Mammary epithelial cell (primary cell): ENCODE measurements at regions not wholly inside any gene's neighbourhood (a gene's known extent, or its start where the extent isn't known, plus 50 kb on each side); places are given as distances from the start of the nearest gene placed in this dataset.

Experiments
- EZH2 ChIP-seq: IDR thresholded peaks from 2 replicates; pipeline ENCODE4 v1.6.1; 2012; ENCODE audit warnings: low read length, inconsistent platforms, borderline replicate concordance
- TF ChIP-seq, protein P1 (sequence below), 2 donors: IDR thresholded peaks in 1 of 2; conservative IDR thresholded peaks in 1 of 2; 2 replicates each; pipeline ENCODE4 v1.5.1; 2011 to 2012; ENCODE audit warnings: inconsistent platforms in 2 of 2, low read length in 2 of 2, mild to moderate bottlenecking in 2 of 2, control low read depth in 1 of 2, low read depth in 1 of 2; ENCODE audit not compliant: insufficient read depth in 1 of 2; ENCODE audit errors: extremely low read depth in 1 of 2

GRCh38 chr14:38947343-38947742 lies 155.7 kb downstream of the SEC23A start:
- TF ChIP-seq, protein P1, sequence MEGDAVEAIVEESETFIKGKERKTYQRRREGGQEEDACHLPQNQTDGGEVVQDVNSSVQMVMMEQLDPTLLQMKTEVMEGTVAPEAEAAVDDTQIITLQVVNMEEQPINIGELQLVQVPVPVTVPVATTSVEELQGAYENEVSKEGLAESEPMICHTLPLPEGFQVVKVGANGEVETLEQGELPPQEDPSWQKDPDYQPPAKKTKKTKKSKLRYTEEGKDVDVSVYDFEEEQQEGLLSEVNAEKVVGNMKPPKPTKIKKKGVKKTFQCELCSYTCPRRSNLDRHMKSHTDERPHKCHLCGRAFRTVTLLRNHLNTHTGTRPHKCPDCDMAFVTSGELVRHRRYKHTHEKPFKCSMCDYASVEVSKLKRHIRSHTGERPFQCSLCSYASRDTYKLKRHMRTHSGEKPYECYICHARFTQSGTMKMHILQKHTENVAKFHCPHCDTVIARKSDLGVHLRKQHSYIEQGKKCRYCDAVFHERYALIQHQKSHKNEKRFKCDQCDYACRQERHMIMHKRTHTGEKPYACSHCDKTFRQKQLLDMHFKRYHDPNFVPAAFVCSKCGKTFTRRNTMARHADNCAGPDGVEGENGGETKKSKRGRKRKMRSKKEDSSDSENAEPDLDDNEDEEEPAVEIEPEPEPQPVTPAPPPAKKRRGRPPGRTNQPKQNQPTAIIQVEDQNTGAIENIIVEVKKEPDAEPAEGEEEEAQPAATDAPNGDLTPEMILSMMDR (conservative IDR thresholded peaks at IDR 0.05 in 1 of 2, IDR thresholded peaks at IDR 0.05 in 1 of 2; ENCODE audit: extremely low read depth in 1 of 2, insufficient read depth in 1 of 2, low read depth in 1 of 2, low read length in 2 of 2): no peak
- TF ChIP-seq EZH2: no peak
